Esophagus squamous epithelium (tissue), 4 donors: ENCODE measurements at regions not wholly inside any gene's neighbourhood (a gene's known extent, or its start where the extent isn't known, plus 50 kb on each side); places are given as distances from the start of the nearest gene placed in this dataset.

Source experiments
- CTCF ChIP-seq, 6 experiments: fragments of 450-650 bp in 4 of 6; fragments of 200-600 bp in 2 of 6; sonication (generic) in 2 of 6; IDR thresholded peaks; one replicate each; pipeline ENCODE4 v1.5.1; 2016 to 2019; ENCODE audit warnings: antibody characterized with exemption in 6 of 6, mild to moderate bottlenecking in 4 of 6, moderate library complexity in 4 of 6
- POLR2A ChIP-seq, 4 donors: fragments of 450-650 bp; IDR thresholded peaks; one replicate each; pipeline ENCODE4 v1.6.1; 2017; ENCODE audit warnings: antibody characterized with exemption in 4 of 4, mild to moderate bottlenecking in 4 of 4, moderate library complexity in 3 of 4

- TF ChIP-seq CTCF (IDR thresholded peaks at IDR 0.05) (no peak), POLR2A (IDR thresholded peaks at IDR 0.05) (no peak)
These were observed 248.8 kb downstream of the ANKRD7 start for GRCh38 chr7:118473271-118473670.
